WTC11 (cell line): ENCODE measurements at regions not wholly inside any gene's neighbourhood (a gene's known extent, or its start where the extent isn't known, plus 50 kb on each side); places are given as distances from the start of the nearest gene placed in this dataset.

ENCODE experiments used
- ATAC-seq: fragments of 200-7000 bp; cut with Tn5 transposase; 2 replicates; pipeline ENCODE4 v1.10.0; 2021; ENCODE audit warnings: mild to moderate bottlenecking, moderate library complexity
- CTCF ChIA-PET: fragments of 300-600 bp; sonication (Branson Sonifier 250); formaldehyde crosslinking; loops from one replicate; lab custom pipeline; 2021; ENCODE audit warnings: antibody characterized with exemption; lab: Charles Lee
- POLR2A ChIA-PET: fragments of 350-600 bp; sonication (Branson Sonifier 250); formaldehyde crosslinking; loops from one replicate; lab custom pipeline; 2021; ENCODE audit warnings: antibody characterized with exemption; lab: Charles Lee
- DNase-seq: peaks from one replicate; pipeline ENCODE4 v3.0.0; 2021; ENCODE audit warnings: low spot score
- H3K27ac Mint-ChIP-seq: 2 replicates; pipeline ENCODE4 v1.8.0; 2021; ENCODE audit warnings: mixed read lengths
- H3K27me3 Mint-ChIP-seq: 2 replicates; pipeline ENCODE4 v1.8.0; 2021; ENCODE audit warnings: low read depth, mild to moderate bottlenecking, moderate library complexity, mixed read lengths
- H3K36me3 Mint-ChIP-seq: 2 replicates; pipeline ENCODE4 v1.8.0; 2021; ENCODE audit warnings: mixed read lengths
- H3K4me1 Mint-ChIP-seq: 2 replicates; pipeline ENCODE4 v1.8.0; 2022; ENCODE audit warnings: mixed read lengths
- H3K4me3 Mint-ChIP-seq: 2 replicates; pipeline ENCODE4 v1.8.0; 2021; ENCODE audit warnings: mild to moderate bottlenecking, moderate library complexity, mixed read lengths
- H3K9me3 Mint-ChIP-seq: 2 replicates; pipeline ENCODE4 v1.8.0; 2021; ENCODE audit warnings: mixed read lengths
- AFF4 ChIP-seq: sonication (generic); formaldehyde crosslinking; IDR thresholded peaks from 2 replicates; pipeline ENCODE4 v1.8.1; 2023; ENCODE audit warnings: mild to moderate bottlenecking, missing genetic modification reagents, borderline replicate concordance
- ARID4B ChIP-seq: sonication (generic); formaldehyde crosslinking; IDR thresholded peaks from 2 replicates; pipeline ENCODE4 v1.8.0; 2023; ENCODE audit warnings: missing genetic modification reagents, mild to moderate bottlenecking, borderline replicate concordance
- CREB1 ChIP-seq: sonication (generic); formaldehyde crosslinking; IDR thresholded peaks from 2 replicates; pipeline ENCODE4 v1.8.0; 2023; ENCODE audit warnings: mild to moderate bottlenecking, missing genetic modification reagents
- ESRRA ChIP-seq: sonication (generic); formaldehyde crosslinking; IDR thresholded peaks from 2 replicates; pipeline ENCODE4 v1.8.1; 2022; ENCODE audit warnings: mild to moderate bottlenecking, missing genetic modification reagents, borderline replicate concordance
- FOXP1 ChIP-seq: sonication (generic); formaldehyde crosslinking; IDR thresholded peaks from 2 replicates; pipeline ENCODE4 v1.8.0; 2022; ENCODE audit warnings: missing genetic modification reagents, mild to moderate bottlenecking, moderate library complexity, borderline replicate concordance
- GRHL2 ChIP-seq: fragments of 250-450 bp; sonication (Bioruptor Pico); IDR thresholded peaks from 2 replicates; pipeline ENCODE4 v1.8.0; 2022; ENCODE audit warnings: mild to moderate bottlenecking, moderate library complexity; ENCODE audit not compliant: insufficient replicate concordance, severe bottlenecking
- JUN ChIP-seq: sonication (generic); formaldehyde crosslinking; IDR thresholded peaks from 2 replicates; pipeline ENCODE4 v1.8.0; 2023; ENCODE audit warnings: mild to moderate bottlenecking, missing genetic modification reagents
- KAT7 ChIP-seq: sonication (generic); formaldehyde crosslinking; IDR thresholded peaks from 2 replicates; pipeline ENCODE4 v1.8.1; 2023; ENCODE audit warnings: missing genetic modification reagents, mild to moderate bottlenecking, borderline replicate concordance
- MAX ChIP-seq: sonication (generic); formaldehyde crosslinking; IDR thresholded peaks from 2 replicates; pipeline ENCODE4 v1.8.0; 2022; ENCODE audit warnings: mild to moderate bottlenecking, missing genetic modification reagents
- NFATC4 ChIP-seq: fragments of 250-450 bp; sonication (Bioruptor Pico); IDR thresholded peaks from 2 replicates; pipeline ENCODE4 v1.9.0; 2021; ENCODE audit warnings: mild to moderate bottlenecking
- NR2C2 ChIP-seq: sonication (generic); formaldehyde crosslinking; IDR thresholded peaks from 2 replicates; pipeline ENCODE4 v1.8.0; 2022; ENCODE audit warnings: mild to moderate bottlenecking, missing genetic modification reagents
- SMAD3 ChIP-seq: sonication (generic); formaldehyde crosslinking; IDR thresholded peaks from 2 replicates; pipeline ENCODE4 v1.8.0; 2022; ENCODE audit warnings: missing genetic modification reagents, mild to moderate bottlenecking, borderline replicate concordance
- SMAD4 ChIP-seq: sonication (generic); formaldehyde crosslinking; IDR thresholded peaks from 2 replicates; pipeline ENCODE4 v1.8.0; 2022; ENCODE audit warnings: mild to moderate bottlenecking, missing genetic modification reagents
- TCF7 ChIP-seq: sonication (generic); formaldehyde crosslinking; IDR thresholded peaks from 2 replicates; pipeline ENCODE4 v1.8.0; 2022; ENCODE audit warnings: mild to moderate bottlenecking, low read depth, missing genetic modification reagents, moderate library complexity
- ZNF416 ChIP-seq: fragments of 250-450 bp; sonication (Bioruptor Pico); IDR thresholded peaks from 2 replicates; pipeline ENCODE4 v1.9.0; 2021; ENCODE audit warnings: mild to moderate bottlenecking, inconsistent platforms
- ZNF671 ChIP-seq: fragments of 250-450 bp; sonication (Bioruptor Pico); IDR thresholded peaks from 2 replicates; pipeline ENCODE4 v1.8.0; 2021; ENCODE audit warnings: mild to moderate bottlenecking
- TF ChIP-seq, protein P1 (sequence below): fragments of 250-450 bp; sonication (Bioruptor Pico); IDR thresholded peaks from 2 replicates; pipeline ENCODE4 v1.9.0; 2021; ENCODE audit warnings: mild to moderate bottlenecking
- TF ChIP-seq, protein P2 (sequence below): sonication (generic); formaldehyde crosslinking; IDR thresholded peaks from 2 replicates; pipeline ENCODE4 v1.8.1; 2023; ENCODE audit warnings: mild to moderate bottlenecking, missing genetic modification reagents
- TF ChIP-seq, protein P3 (sequence below): sonication (generic); formaldehyde crosslinking; IDR thresholded peaks from 2 replicates; pipeline ENCODE4 v1.8.0; 2023; ENCODE audit warnings: mild to moderate bottlenecking, missing genetic modification reagents
- TF ChIP-seq, protein P4 (sequence below): fragments of 250-450 bp; sonication (Bioruptor Pico); IDR thresholded peaks from 2 replicates; pipeline ENCODE4 v1.9.0; 2021; ENCODE audit warnings: moderate library complexity, mild to moderate bottlenecking, inconsistent platforms, borderline replicate concordance

GRCh38 chr6:164184410-164184809 lies 769.9 kb downstream of the QKI start:
- TF ChIP-seq, protein P1, sequence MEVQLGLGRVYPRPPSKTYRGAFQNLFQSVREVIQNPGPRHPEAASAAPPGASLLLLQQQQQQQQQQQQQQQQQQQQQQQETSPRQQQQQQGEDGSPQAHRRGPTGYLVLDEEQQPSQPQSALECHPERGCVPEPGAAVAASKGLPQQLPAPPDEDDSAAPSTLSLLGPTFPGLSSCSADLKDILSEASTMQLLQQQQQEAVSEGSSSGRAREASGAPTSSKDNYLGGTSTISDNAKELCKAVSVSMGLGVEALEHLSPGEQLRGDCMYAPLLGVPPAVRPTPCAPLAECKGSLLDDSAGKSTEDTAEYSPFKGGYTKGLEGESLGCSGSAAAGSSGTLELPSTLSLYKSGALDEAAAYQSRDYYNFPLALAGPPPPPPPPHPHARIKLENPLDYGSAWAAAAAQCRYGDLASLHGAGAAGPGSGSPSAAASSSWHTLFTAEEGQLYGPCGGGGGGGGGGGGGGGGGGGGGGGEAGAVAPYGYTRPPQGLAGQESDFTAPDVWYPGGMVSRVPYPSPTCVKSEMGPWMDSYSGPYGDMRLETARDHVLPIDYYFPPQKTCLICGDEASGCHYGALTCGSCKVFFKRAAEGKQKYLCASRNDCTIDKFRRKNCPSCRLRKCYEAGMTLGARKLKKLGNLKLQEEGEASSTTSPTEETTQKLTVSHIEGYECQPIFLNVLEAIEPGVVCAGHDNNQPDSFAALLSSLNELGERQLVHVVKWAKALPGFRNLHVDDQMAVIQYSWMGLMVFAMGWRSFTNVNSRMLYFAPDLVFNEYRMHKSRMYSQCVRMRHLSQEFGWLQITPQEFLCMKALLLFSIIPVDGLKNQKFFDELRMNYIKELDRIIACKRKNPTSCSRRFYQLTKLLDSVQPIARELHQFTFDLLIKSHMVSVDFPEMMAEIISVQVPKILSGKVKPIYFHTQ (CRISPR knock-in tag): no peak
- TF ChIP-seq, protein P2, sequence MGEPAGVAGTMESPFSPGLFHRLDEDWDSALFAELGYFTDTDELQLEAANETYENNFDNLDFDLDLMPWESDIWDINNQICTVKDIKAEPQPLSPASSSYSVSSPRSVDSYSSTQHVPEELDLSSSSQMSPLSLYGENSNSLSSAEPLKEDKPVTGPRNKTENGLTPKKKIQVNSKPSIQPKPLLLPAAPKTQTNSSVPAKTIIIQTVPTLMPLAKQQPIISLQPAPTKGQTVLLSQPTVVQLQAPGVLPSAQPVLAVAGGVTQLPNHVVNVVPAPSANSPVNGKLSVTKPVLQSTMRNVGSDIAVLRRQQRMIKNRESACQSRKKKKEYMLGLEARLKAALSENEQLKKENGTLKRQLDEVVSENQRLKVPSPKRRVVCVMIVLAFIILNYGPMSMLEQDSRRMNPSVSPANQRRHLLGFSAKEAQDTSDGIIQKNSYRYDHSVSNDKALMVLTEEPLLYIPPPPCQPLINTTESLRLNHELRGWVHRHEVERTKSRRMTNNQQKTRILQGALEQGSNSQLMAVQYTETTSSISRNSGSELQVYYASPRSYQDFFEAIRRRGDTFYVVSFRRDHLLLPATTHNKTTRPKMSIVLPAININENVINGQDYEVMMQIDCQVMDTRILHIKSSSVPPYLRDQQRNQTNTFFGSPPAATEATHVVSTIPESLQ (CRISPR knock-in tag): no peak
- TF ChIP-seq AFF4 (CRISPR knock-in tag) (no peak), GRHL2 (CRISPR knock-in tag) (no peak), NR2C2 (no peak), TCF7 (CRISPR knock-in tag) (no peak), JUN (CRISPR knock-in tag) (no peak), SMAD3 (no peak), ESRRA (CRISPR knock-in tag) (no peak), ZNF671 (CRISPR knock-in tag) (no peak), SMAD4 (CRISPR knock-in tag) (no peak), NFATC4 (CRISPR knock-in tag) (no peak), ZNF416 (CRISPR knock-in tag) (no peak), MAX (CRISPR knock-in tag) (no peak), KAT7 (no peak), ARID4B (CRISPR knock-in tag) (no peak), CREB1 (CRISPR knock-in tag) (no peak), FOXP1 (CRISPR knock-in tag) (no peak)
- TF ChIP-seq, protein P3, sequence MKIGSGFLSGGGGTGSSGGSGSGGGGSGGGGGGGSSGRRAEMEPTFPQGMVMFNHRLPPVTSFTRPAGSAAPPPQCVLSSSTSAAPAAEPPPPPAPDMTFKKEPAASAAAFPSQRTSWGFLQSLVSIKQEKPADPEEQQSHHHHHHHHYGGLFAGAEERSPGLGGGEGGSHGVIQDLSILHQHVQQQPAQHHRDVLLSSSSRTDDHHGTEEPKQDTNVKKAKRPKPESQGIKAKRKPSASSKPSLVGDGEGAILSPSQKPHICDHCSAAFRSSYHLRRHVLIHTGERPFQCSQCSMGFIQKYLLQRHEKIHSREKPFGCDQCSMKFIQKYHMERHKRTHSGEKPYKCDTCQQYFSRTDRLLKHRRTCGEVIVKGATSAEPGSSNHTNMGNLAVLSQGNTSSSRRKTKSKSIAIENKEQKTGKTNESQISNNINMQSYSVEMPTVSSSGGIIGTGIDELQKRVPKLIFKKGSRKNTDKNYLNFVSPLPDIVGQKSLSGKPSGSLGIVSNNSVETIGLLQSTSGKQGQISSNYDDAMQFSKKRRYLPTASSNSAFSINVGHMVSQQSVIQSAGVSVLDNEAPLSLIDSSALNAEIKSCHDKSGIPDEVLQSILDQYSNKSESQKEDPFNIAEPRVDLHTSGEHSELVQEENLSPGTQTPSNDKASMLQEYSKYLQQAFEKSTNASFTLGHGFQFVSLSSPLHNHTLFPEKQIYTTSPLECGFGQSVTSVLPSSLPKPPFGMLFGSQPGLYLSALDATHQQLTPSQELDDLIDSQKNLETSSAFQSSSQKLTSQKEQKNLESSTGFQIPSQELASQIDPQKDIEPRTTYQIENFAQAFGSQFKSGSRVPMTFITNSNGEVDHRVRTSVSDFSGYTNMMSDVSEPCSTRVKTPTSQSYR: no peak
- TF ChIP-seq, protein P4, sequence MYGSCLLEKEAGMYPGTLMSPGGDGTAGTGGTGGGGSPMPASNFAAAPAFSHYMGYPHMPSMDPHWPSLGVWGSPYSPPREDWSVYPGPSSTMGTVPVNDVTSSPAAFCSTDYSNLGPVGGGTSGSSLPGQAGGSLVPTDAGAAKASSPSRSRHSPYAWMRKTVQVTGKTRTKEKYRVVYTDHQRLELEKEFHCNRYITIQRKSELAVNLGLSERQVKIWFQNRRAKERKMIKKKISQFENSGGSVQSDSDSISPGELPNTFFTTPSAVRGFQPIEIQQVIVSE (CRISPR knock-in tag): no peak
- peaks cover 12% of the 10 kb centered on the region for H3K4me1 Mint-ChIP-seq

More at GRCh38 chr6:164184410-164184809, 769.9 kb downstream of the QKI start:
- Mint-ChIP-seq H3K27me3 (no peaks in the 10 kb centered on the region; the same call in 1 of the 2 replicates), H3K36me3 (peaks cover 8% of the 10 kb centered on the region), H3K9me3 (peaks cover 12% of the 10 kb centered on the region), H3K27ac (no peak overlapping the region), H3K4me3 (no peak overlapping the region)
- DNase-seq: no peak
- ChIA-PET CTCF (no interaction called here), POLR2A (no interaction called here)
- no peak for ATAC-seq
